HCT116 (cell line): ENCODE measurements at regions not wholly inside any gene's neighbourhood (a gene's known extent, or its start where the extent isn't known, plus 50 kb on each side); places are given as distances from the start of the nearest gene placed in this dataset.

Experiments
- ATAC-seq: fragments of 200-7000 bp; cut with Tn5 transposase; 2 replicates; pipeline ENCODE4 v1.9.1; 2020; ENCODE audit warnings: mild to moderate bottlenecking, moderate library complexity
- BruUV-seq: library from RNA; stranded (reverse); fragments of 400-500 nt; replicated peaks from 2 replicates; lab custom pipeline; 2021; lab: Mats Ljungman, UMichigan
- CTCF ChIA-PET: fragments of 300-600 bp; sonication (Branson Sonifier 250); formaldehyde crosslinking; loops from one replicate; lab custom pipeline; 2021; ENCODE audit warnings: antibody characterized with exemption; lab: Charles Lee
- POLR2A ChIA-PET: fragments of 300-600, 350-600 bp; sonication (Branson Sonifier 250); formaldehyde crosslinking; loops from one replicate; lab custom pipeline; 2021; ENCODE audit warnings: antibody characterized with exemption; lab: Charles Lee
- RAD21 ChIA-PET, 2 experiments: fragments of 300-600 bp; sonication (Branson Sonifier 250); formaldehyde crosslinking; loops; one replicate each; lab custom pipeline; 2023; ENCODE audit warnings: low total read pairs in 2 of 2; ENCODE audit not compliant: uncharacterized antibody in 2 of 2, unreplicated experiment in 2 of 2, low non-redundant PET in 1 of 2; lab: Charles Lee
- DNase-seq: peaks from one replicate; pipeline ENCODE4 v3.0.0-alpha.2; 2010; ENCODE audit warnings: low read depth, low spot score
- H2AFZ ChIP-seq: fragments of 200-600 bp; shearing (Covaris generic), sonication (generic); 2 replicates; pipeline ENCODE4 v1.6.1; 2017; ENCODE audit warnings: low read depth, mixed run types, mixed read lengths, antibody characterized with exemption, low read length; ENCODE audit not compliant: poor library complexity, severe bottlenecking
- H3K27ac ChIP-seq: 2 replicates; pipeline ENCODE4 v1.5.1; 2012; ENCODE audit warnings: low read depth, low read length
- H3K27me3 ChIP-seq: fragments of 200-600 bp; sonication (generic); 2 replicates; pipeline ENCODE4 v1.6.1; 2016; ENCODE audit warnings: mixed run types, low read length, mixed read lengths; ENCODE audit not compliant: insufficient read depth
- H3K36me3 ChIP-seq, 2 experiments: fragments of 200-500 bp in 1 of 2; fragments of 200-600 bp in 1 of 2; sonication (Bioruptor generic) in 1 of 2; sonication (generic) in 1 of 2; 2 replicates each; pipeline versions ENCODE4 v1.5.1 to v1.6.1; 2014 to 2016; ENCODE audit warnings: low read length in 2 of 2, inconsistent platforms in 1 of 2, mixed read lengths in 1 of 2, mixed run types in 1 of 2; ENCODE audit not compliant: insufficient read depth in 2 of 2, control insufficient read depth in 1 of 2
- H3K4me1 ChIP-seq, 2 experiments: fragments of 200-600 bp in 1 of 2; sonication (generic) in 1 of 2; 2 replicates each; pipeline versions ENCODE4 v1.5.1 to v1.6.1; 2012 to 2017; ENCODE audit warnings: low read length in 2 of 2, inconsistent platforms in 1 of 2, mild to moderate bottlenecking in 1 of 2, mixed read lengths in 1 of 2, mixed run types in 1 of 2, moderate library complexity in 1 of 2; ENCODE audit not compliant: insufficient read depth in 2 of 2, control insufficient read depth in 1 of 2
- H3K4me2 ChIP-seq: fragments of 200-600 bp; sonication (generic); 2 replicates; pipeline ENCODE4 v1.6.1; 2017; ENCODE audit warnings: mixed run types, low read length, mixed read lengths
- H3K4me3 ChIP-seq, 2 experiments: fragments of 200-600 bp in 1 of 2; sonication (generic) in 1 of 2; replicated peaks in 1 of 2; 2 replicates each; pipeline ENCODE4 v1.5.1; 2011 to 2016; ENCODE audit warnings: low read length in 2 of 2, control low read depth in 1 of 2, low read depth in 1 of 2, mild to moderate bottlenecking in 1 of 2, mixed read lengths in 1 of 2, mixed run types in 1 of 2
- H3K79me2 ChIP-seq: fragments of 200-600 bp; sonication (generic); 2 replicates; pipeline ENCODE4 v1.6.1; 2017; ENCODE audit warnings: mild to moderate bottlenecking, mixed run types, low read length, moderate library complexity, mixed read lengths; ENCODE audit not compliant: insufficient read depth
- H3K9ac ChIP-seq: fragments of 200-600 bp; sonication (generic); 2 replicates; pipeline ENCODE4 v1.6.1; 2016; ENCODE audit warnings: low read length, mixed read lengths
- H3K9me2 ChIP-seq: fragments of 200-600 bp; sonication (generic), shearing (Covaris generic); 2 replicates; pipeline ENCODE4 v1.6.1; 2017; ENCODE audit warnings: mixed run types, mild to moderate bottlenecking, moderate library complexity; ENCODE audit not compliant: insufficient read depth
- H3K9me3 ChIP-seq, 2 experiments: fragments of 200-500 bp in 1 of 2; fragments of 200-600 bp in 1 of 2; sonication (Bioruptor generic) in 1 of 2; sonication (generic) in 1 of 2; 2 replicates each; pipeline ENCODE4 v1.6.1; 2014 to 2017; ENCODE audit warnings: low read length in 2 of 2, mixed read lengths in 2 of 2, inconsistent platforms in 1 of 2, low read depth in 1 of 2, mild to moderate bottlenecking in 1 of 2, mixed run types in 1 of 2, moderate library complexity in 1 of 2; ENCODE audit not compliant: control insufficient read depth in 1 of 2, insufficient read depth in 1 of 2
- H4K20me1 ChIP-seq: fragments of 200-600 bp; sonication (generic), shearing (Covaris generic); 2 replicates; pipeline ENCODE4 v1.6.1; 2017; ENCODE audit warnings: mixed run types, mild to moderate bottlenecking, moderate library complexity; ENCODE audit not compliant: insufficient read depth
- ATF3 ChIP-seq: IDR thresholded peaks from 2 replicates; pipeline ENCODE4 v1.6.1; 2012
- CBX3 ChIP-seq: IDR thresholded peaks from 2 replicates; pipeline ENCODE4 v1.6.1; 2012; ENCODE audit warnings: low read depth
- CEBPB ChIP-seq: IDR thresholded peaks from 2 replicates; pipeline ENCODE4 v1.6.1; 2012; ENCODE audit warnings: low read depth
- CTCF ChIP-seq, 3 experiments: fragments of 200-600 bp in 1 of 3; sonication (generic) in 1 of 3; IDR thresholded peaks in 2 of 3; conservative IDR thresholded peaks in 1 of 3; 2 replicates each; pipeline ENCODE4 v1.5.1; 2012 to 2017; ENCODE audit warnings: low read depth in 2 of 3, low read length in 2 of 3, antibody characterized with exemption in 1 of 3, borderline replicate concordance in 1 of 3, control low read depth in 1 of 3, mild to moderate bottlenecking in 1 of 3, mixed read lengths in 1 of 3, mixed run types in 1 of 3, moderate library complexity in 1 of 3; ENCODE audit not compliant: insufficient read depth in 1 of 3
- EGR1 ChIP-seq: IDR thresholded peaks from 2 replicates; pipeline ENCODE4 v1.6.1; 2012; ENCODE audit warnings: low read depth
- ELF1 ChIP-seq: IDR thresholded peaks from 2 replicates; pipeline ENCODE4 v1.6.1; 2012; ENCODE audit warnings: low read depth, borderline replicate concordance
- EZH2 ChIP-seq: fragments of 200-600 bp; sonication (generic); IDR thresholded peaks from 2 replicates; pipeline ENCODE4 v1.6.1; 2017; ENCODE audit warnings: antibody characterized with exemption, mixed run types
- EZH2phosphoT487 ChIP-seq: fragments of 200-600 bp; IDR thresholded peaks from 2 replicates; pipeline ENCODE4 v1.6.1; 2018; ENCODE audit warnings: antibody characterized with exemption, borderline replicate concordance
- JUND ChIP-seq: IDR thresholded peaks from 2 replicates; pipeline ENCODE4 v1.6.1; 2012
- MAX ChIP-seq: IDR thresholded peaks from 2 replicates; pipeline ENCODE4 v1.6.1; 2012
- POLR2A ChIP-seq: IDR thresholded peaks from 2 replicates; pipeline ENCODE4 v1.7.0; 2011; ENCODE audit warnings: borderline replicate concordance; ENCODE audit not compliant: insufficient read depth, insufficient read length; ENCODE audit errors: extremely low read depth
- POLR2AphosphoS5 ChIP-seq: IDR thresholded peaks from 2 replicates; pipeline ENCODE4 v1.6.1; 2011; ENCODE audit warnings: mild to moderate bottlenecking, low read depth, low read length, moderate library complexity
- REST ChIP-seq: IDR thresholded peaks from 2 replicates; pipeline ENCODE4 v1.6.1; 2012; ENCODE audit warnings: low read depth
- SIN3A ChIP-seq: IDR thresholded peaks from 2 replicates; pipeline ENCODE4 v1.6.1; 2012; ENCODE audit warnings: low read depth
- SP1 ChIP-seq: IDR thresholded peaks from 2 replicates; pipeline ENCODE4 v1.6.1; 2012; ENCODE audit warnings: low read depth
- SRF ChIP-seq: IDR thresholded peaks from 2 replicates; pipeline ENCODE4 v1.6.1; 2012; ENCODE audit warnings: low read depth
- YY1 ChIP-seq: IDR thresholded peaks from 2 replicates; pipeline ENCODE4 v1.6.1; 2011; ENCODE audit warnings: low read length, low read depth, moderate library complexity, mild to moderate bottlenecking; ENCODE audit not compliant: insufficient replicate concordance; ENCODE audit errors: extremely low read depth
- ZBTB33 ChIP-seq: IDR thresholded peaks from 2 replicates; pipeline ENCODE4 v1.6.1; 2011; ENCODE audit warnings: mild to moderate bottlenecking, low read length, moderate library complexity; ENCODE audit not compliant: insufficient replicate concordance; ENCODE audit errors: extremely low read depth
- intact Hi-C: fragments of 100-400 bp; cut with micrococcal nuclease; formaldehyde crosslinking; loops from 2 replicates; pipeline ENCODE4 v1.10.0; 2022

GRCh38 chr5:29508131-29508530 lies 1685.4 kb upstream of the CDH6 start:
- Histone ChIP-seq H4K20me1 (no peaks in the 10 kb centered on the region), H3K9me2 (no peaks in the 10 kb centered on the region), H2AFZ (no peak overlapping the region), H3K9ac (no peak overlapping the region), H3K4me1 (no peaks in the 10 kb centered on the region), H3K27ac (no peak overlapping the region), H3K36me3 (no peaks in the 10 kb centered on the region), H3K9me3 (peaks cover 7 to 20% of the 10 kb centered on the region in 2 experiments; a peak in 2 of 4 replicates), H3K4me2 (no peak overlapping the region), H3K27me3 (no peaks in the 10 kb centered on the region), H3K79me2 (no peaks in the 10 kb centered on the region), H3K4me3 (no peak overlapping the region)
- intact Hi-C loops = no loop called here
- POLR2A ChIA-PET = no interaction called here
- TF ChIP-seq SIN3A (no peak), REST (no peak), ATF3 (no peak), CEBPB (no peak), YY1 (no peak), EGR1 (no peak), CBX3 (no peak), ZBTB33 (no peak), SRF (no peak), ELF1 (no peak), CTCF (IDR thresholded peaks at IDR 0.05 in 2 of 3, conservative IDR thresholded peaks at IDR 0.05 in 1 of 3; ENCODE audit: borderline replicate concordance in 1 of 3, insufficient read depth in 1 of 3, low read depth in 2 of 3, low read length in 2 of 3) (no peak), JUND (no peak), SP1 (no peak), EZH2 (no peak), POLR2AphosphoS5 (no peak), EZH2phosphoT487 (no peak), MAX (no peak), POLR2A (no peak)
- BruUV-seq = no TSS peak
- RAD21 ChIA-PET = no interaction called here
- DNase-seq = no peak
- CTCF ChIA-PET = no interaction called here
- no peak for ATAC-seq
